ENCODE measurements at regions not wholly inside any gene's neighbourhood (a gene's known extent, or its start where the extent isn't known, plus 50 kb on each side); places are given as distances from the start of the nearest gene placed in this dataset.

GRCh38 chr4:104860238-104861123 is 286.2 kb upstream of the TET2 start:
- peak; percentile 29 to 85 for DNase-seq
- H3K36me3 ChIP-seq, result no peaks in the 10 kb centered on the region
- WGBS, 5 donors, result 24 to 28% (median 25%) methylated on average over 4 of the region's 4 CpGs
- no peak overlapping the region for H3K4me3 ChIP-seq
- TF ChIP-seq POLR2A (IDR thresholded peaks at IDR 0.05) (no peak), CTCF (IDR thresholded peaks at IDR 0.05) (peak in 5 of 7 experiments; percentile 69 to 87 (median 77)), EP300 (IDR thresholded peaks at IDR 0.05) (no peak), POLR2AphosphoS5 (IDR thresholded peaks at IDR 0.05) (no peak)
- H3K9me3 ChIP-seq, result peaks cover 0 to 7% (median 0%) of the 10 kb centered on the region in 4 donors
- H3K27ac ChIP-seq, result no peak overlapping the region
- H3K27me3 ChIP-seq, result peaks cover 0 to 4% (median 0%) of the 10 kb centered on the region in 3 donors
- intact Hi-C loops (cut with DNase I; ENCODE audit: low total_unique reads), result no loop called here
- no peaks in the 10 kb centered on the region for H3K4me1 ChIP-seq

- Histone ChIP-seq H3K4me1 (no peaks in the 10 kb centered on the region), H3K9me3 (peaks cover 0 to 7% (median 0%) of the 10 kb centered on the region in 4 donors), H3K4me3 (no peak overlapping the region), H3K36me3 (no peaks in the 10 kb centered on the region), H3K27me3 (no peaks in the 10 kb centered on the region), H3K27ac (no peak overlapping the region)
- WGBS, 5 donors, result 85 to 91% (median 87%) methylated on average over 4 of the region's 4 CpGs
- DNase-seq, result no peak
- TF ChIP-seq POLR2A (IDR thresholded peaks at IDR 0.05) (no peak), EP300 (IDR thresholded peaks at IDR 0.05) (no peak), CTCF (IDR thresholded peaks at IDR 0.05) (no peak), POLR2AphosphoS5 (IDR thresholded peaks at IDR 0.05) (no peak)
- intact Hi-C loops (cut with DNase I; ENCODE audit: low total_unique reads), result no loop called here
Measured at GRCh38 chr4:104866809-104867208, 279.9 kb upstream of the TET2 start.

- Histone ChIP-seq H3K9me3 (no peaks in the 10 kb centered on the region), H3K27ac (no peak overlapping the region), H3K27me3 (no peaks in the 10 kb centered on the region), H3K36me3 (no peaks in the 10 kb centered on the region), H3K4me3 (no peak overlapping the region), H3K4me1 (no peaks in the 10 kb centered on the region)
- no peak for DNase-seq
- intact Hi-C loops (cut with DNase I; ENCODE audit: low total_unique reads), result no loop called here
- TF ChIP-seq CTCF (IDR thresholded peaks at IDR 0.05), result no peak
- TF ChIP-seq POLR2A (IDR thresholded peaks at IDR 0.05), result no peak
- no peak for TF ChIP-seq POLR2AphosphoS5 (IDR thresholded peaks at IDR 0.05)
- no peak for TF ChIP-seq EP300 (IDR thresholded peaks at IDR 0.05)
Measured at GRCh38 chr4:104868533-104868932, 278.1 kb upstream of the TET2 start.

GRCh38 chr4:104868958-104869357 is 277.7 kb upstream of the TET2 start:
- 86 to 94% (median 88%) methylated on average over 2 of the region's 2 CpGs for WGBS, 5 donors

More at GRCh38 chr4:104868958-104869357, 277.7 kb upstream of the TET2 start:
- H3K27me3 ChIP-seq, result no peaks in the 10 kb centered on the region
- intact Hi-C loops (cut with DNase I; ENCODE audit: low total_unique reads), result no loop called here
- H3K9me3 ChIP-seq, result no peaks in the 10 kb centered on the region
- no peaks in the 10 kb centered on the region for H3K36me3 ChIP-seq
- H3K4me3 ChIP-seq, result no peak overlapping the region
- H3K27ac ChIP-seq, result no peak overlapping the region
- DNase-seq, result no peak
- TF ChIP-seq CTCF (IDR thresholded peaks at IDR 0.05) (no peak), POLR2A (IDR thresholded peaks at IDR 0.05) (no peak), POLR2AphosphoS5 (IDR thresholded peaks at IDR 0.05) (no peak), EP300 (IDR thresholded peaks at IDR 0.05) (no peak)
- no peaks in the 10 kb centered on the region for H3K4me1 ChIP-seq
